GM23338 (cell line): ENCODE measurements at regions not wholly inside any gene's neighbourhood (a gene's known extent, or its start where the extent isn't known, plus 50 kb on each side); places are given as distances from the start of the nearest gene placed in this dataset.

Experiments
- ATAC-seq: fragments of 200-7000 bp; cut with Tn5 transposase; 3 replicates; pipeline ENCODE4 v1.9.1; 2020
- DNase-seq: peaks from one replicate; pipeline ENCODE4 v3.0.0-alpha.2; 2015; ENCODE audit warnings: low spot score
- H2AFZ ChIP-seq: fragments of 200-600 bp; sonication (generic); 2 replicates; pipeline ENCODE4 v1.8.0; 2016; ENCODE audit warnings: antibody characterized with exemption, mild to moderate bottlenecking, moderate library complexity
- H3F3A ChIP-seq: fragments of 200-600 bp; sonication (generic); replicated peaks from 2 replicates; pipeline ENCODE4 v1.8.0; 2017; ENCODE audit warnings: antibody characterized with exemption, mixed run types, low read depth
- H3K27ac ChIP-seq: fragments of 200-600 bp; sonication (generic); 2 replicates; pipeline ENCODE4 v1.6.1; 2016; ENCODE audit warnings: low read depth
- H3K27me3 ChIP-seq: fragments of 200-600 bp; sonication (generic); 2 replicates; pipeline ENCODE4 v1.8.0; 2016; ENCODE audit warnings: mild to moderate bottlenecking, mixed run types, moderate library complexity; ENCODE audit not compliant: insufficient read depth
- H3K36me3 ChIP-seq: fragments of 200-600 bp; sonication (generic); 2 replicates; pipeline ENCODE4 v1.8.0; 2016; ENCODE audit warnings: mild to moderate bottlenecking; ENCODE audit not compliant: insufficient read depth
- H3K4me1 ChIP-seq: fragments of 200-600 bp; sonication (generic); 2 replicates; pipeline ENCODE4 v1.8.0; 2016; ENCODE audit warnings: mild to moderate bottlenecking, moderate library complexity; ENCODE audit not compliant: insufficient read depth
- H3K4me2 ChIP-seq: fragments of 200-600 bp; sonication (generic); 2 replicates; pipeline ENCODE4 v1.7.1; 2017; ENCODE audit warnings: mixed run types
- H3K4me3 ChIP-seq: fragments of 200-600 bp; sonication (generic); 2 replicates; pipeline ENCODE4 v1.6.1; 2016; ENCODE audit warnings: mixed run types
- H3K79me2 ChIP-seq: fragments of 200-600 bp; sonication (generic); replicated peaks from 2 replicates; pipeline ENCODE4 v1.8.0; 2017; ENCODE audit warnings: mild to moderate bottlenecking; ENCODE audit not compliant: insufficient read depth
- H3K9me2 ChIP-seq: fragments of 200-600 bp; sonication (generic); 2 replicates; pipeline ENCODE4 v1.8.0; 2017; ENCODE audit not compliant: insufficient read depth
- H4K20me1 ChIP-seq: fragments of 200-600 bp; sonication (generic); replicated peaks from 2 replicates; pipeline ENCODE4 v1.8.0; 2017; ENCODE audit warnings: mild to moderate bottlenecking; ENCODE audit not compliant: insufficient read depth
- H3K27ac Mint-ChIP-seq: 2 replicates; pipeline ENCODE4 v1.8.0; 2020; ENCODE audit warnings: inconsistent platforms, mild to moderate bottlenecking, moderate library complexity, mixed read lengths
- H3K27me3 Mint-ChIP-seq: 3 replicates; pipeline ENCODE4 v1.8.0; 2022; ENCODE audit warnings: low read depth, mild to moderate bottlenecking, moderate library complexity, mixed read lengths, inconsistent platforms; ENCODE audit not compliant: insufficient read depth, poor library complexity
- H3K36me3 Mint-ChIP-seq: 3 replicates; pipeline ENCODE4 v1.8.0; 2021; ENCODE audit warnings: low read depth, mild to moderate bottlenecking, inconsistent platforms, moderate library complexity, mixed read lengths
- H3K4me1 Mint-ChIP-seq: 3 replicates; pipeline ENCODE4 v1.8.0; 2020; ENCODE audit warnings: mild to moderate bottlenecking, inconsistent platforms, mixed read lengths
- H3K4me3 Mint-ChIP-seq: 3 replicates; pipeline ENCODE4 v1.8.0; 2021; ENCODE audit warnings: moderate library complexity, mild to moderate bottlenecking, inconsistent platforms, mixed read lengths
- H3K9me3 Mint-ChIP-seq: 3 replicates; pipeline ENCODE4 v1.8.0; 2020; ENCODE audit warnings: moderate library complexity, mild to moderate bottlenecking, inconsistent platforms, mixed read lengths
- EZH2 ChIP-seq: fragments of 200-600 bp; sonication (generic); IDR thresholded peaks from one replicate; pipeline ENCODE4 v1.8.0; 2017; ENCODE audit warnings: antibody characterized with exemption, mild to moderate bottlenecking, low read depth; ENCODE audit not compliant: unreplicated experiment
- EZH2phosphoT487 ChIP-seq: fragments of 200-600 bp; sonication (generic); IDR thresholded peaks from one replicate; pipeline ENCODE4 v1.8.1; 2018; ENCODE audit warnings: antibody characterized with exemption; ENCODE audit not compliant: unreplicated experiment
- JUNB ChIP-seq: IDR thresholded peaks from one replicate; pipeline ENCODE4 v1.6.1; 2016; ENCODE audit warnings: antibody characterized with exemption; ENCODE audit not compliant: unreplicated experiment
- NANOG ChIP-seq: IDR thresholded peaks from 2 replicates; pipeline ENCODE4 v1.6.1; 2016; ENCODE audit warnings: antibody characterized with exemption, borderline replicate concordance
- POLR2AphosphoS5 ChIP-seq: IDR thresholded peaks from 2 replicates; pipeline ENCODE4 v1.6.1; 2016; ENCODE audit warnings: antibody characterized with exemption, low read depth
- STAT1 ChIP-seq: IDR thresholded peaks from one replicate; pipeline ENCODE4 v1.6.1; 2016; ENCODE audit warnings: antibody characterized with exemption; ENCODE audit not compliant: unreplicated experiment
- ZNF114 ChIP-seq: fragments of 250-450 bp; sonication (Bioruptor Pico); IDR thresholded peaks from 2 replicates; pipeline ENCODE4 v1.5.0; 2020; ENCODE audit warnings: mild to moderate bottlenecking, moderate library complexity
- ZNF331 ChIP-seq: fragments of 250-450 bp; sonication (Bioruptor Pico); IDR thresholded peaks from 2 replicates; pipeline ENCODE4 v1.5.0; 2020; ENCODE audit warnings: low read depth, mild to moderate bottlenecking, moderate library complexity
- ZNF462 ChIP-seq: fragments of 250-450 bp; sonication (Bioruptor Pico); IDR thresholded peaks from 2 replicates; pipeline ENCODE4 v1.5.0; 2020; ENCODE audit warnings: mild to moderate bottlenecking, moderate library complexity
- TF ChIP-seq, protein P1 (sequence below): IDR thresholded peaks from one replicate; pipeline ENCODE4 v1.6.1; 2018; ENCODE audit warnings: antibody characterized with exemption; ENCODE audit not compliant: unreplicated experiment
- TF ChIP-seq, protein P2 (sequence below), 2 experiments: fragments of 200-600 bp in 1 of 2; sonication (generic) in 1 of 2; conservative IDR thresholded peaks; 2 replicates each; pipeline versions ENCODE4 v1.5.1 to v1.6.1; 2016 to 2017; ENCODE audit warnings: antibody characterized with exemption in 2 of 2, low read depth in 2 of 2, mild to moderate bottlenecking in 2 of 2, moderate library complexity in 1 of 2

DNA sequence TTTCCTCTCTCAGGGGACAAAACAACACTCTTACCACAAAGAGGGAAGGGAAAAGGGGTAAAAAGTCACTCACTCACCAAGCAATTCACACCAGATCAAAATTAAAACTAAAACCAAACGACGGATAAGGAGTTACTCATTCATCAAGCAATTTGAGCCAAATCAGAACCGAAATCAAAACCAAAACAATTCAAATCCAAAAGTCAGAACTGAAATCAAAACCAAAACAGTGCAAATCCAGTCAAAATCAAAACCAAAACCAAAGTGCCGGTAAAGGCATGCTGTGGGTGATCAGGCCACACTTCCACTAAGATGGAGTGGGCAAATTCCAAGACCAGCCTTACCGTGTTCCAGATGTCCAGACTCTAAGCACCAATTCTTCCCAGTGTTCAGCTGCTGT lies 717.9 kb downstream of the AMY1C start (continued):
- TF ChIP-seq, protein P1, sequence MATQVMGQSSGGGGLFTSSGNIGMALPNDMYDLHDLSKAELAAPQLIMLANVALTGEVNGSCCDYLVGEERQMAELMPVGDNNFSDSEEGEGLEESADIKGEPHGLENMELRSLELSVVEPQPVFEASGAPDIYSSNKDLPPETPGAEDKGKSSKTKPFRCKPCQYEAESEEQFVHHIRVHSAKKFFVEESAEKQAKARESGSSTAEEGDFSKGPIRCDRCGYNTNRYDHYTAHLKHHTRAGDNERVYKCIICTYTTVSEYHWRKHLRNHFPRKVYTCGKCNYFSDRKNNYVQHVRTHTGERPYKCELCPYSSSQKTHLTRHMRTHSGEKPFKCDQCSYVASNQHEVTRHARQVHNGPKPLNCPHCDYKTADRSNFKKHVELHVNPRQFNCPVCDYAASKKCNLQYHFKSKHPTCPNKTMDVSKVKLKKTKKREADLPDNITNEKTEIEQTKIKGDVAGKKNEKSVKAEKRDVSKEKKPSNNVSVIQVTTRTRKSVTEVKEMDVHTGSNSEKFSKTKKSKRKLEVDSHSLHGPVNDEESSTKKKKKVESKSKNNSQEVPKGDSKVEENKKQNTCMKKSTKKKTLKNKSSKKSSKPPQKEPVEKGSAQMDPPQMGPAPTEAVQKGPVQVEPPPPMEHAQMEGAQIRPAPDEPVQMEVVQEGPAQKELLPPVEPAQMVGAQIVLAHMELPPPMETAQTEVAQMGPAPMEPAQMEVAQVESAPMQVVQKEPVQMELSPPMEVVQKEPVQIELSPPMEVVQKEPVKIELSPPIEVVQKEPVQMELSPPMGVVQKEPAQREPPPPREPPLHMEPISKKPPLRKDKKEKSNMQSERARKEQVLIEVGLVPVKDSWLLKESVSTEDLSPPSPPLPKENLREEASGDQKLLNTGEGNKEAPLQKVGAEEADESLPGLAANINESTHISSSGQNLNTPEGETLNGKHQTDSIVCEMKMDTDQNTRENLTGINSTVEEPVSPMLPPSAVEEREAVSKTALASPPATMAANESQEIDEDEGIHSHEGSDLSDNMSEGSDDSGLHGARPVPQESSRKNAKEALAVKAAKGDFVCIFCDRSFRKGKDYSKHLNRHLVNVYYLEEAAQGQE = no peak
- no peak for TF ChIP-seq EZH2phosphoT487
- TF ChIP-seq ZNF114 (CRISPR knock-in tag) = no peak
- no peak for TF ChIP-seq STAT1

GRCh38 chr1:104468282-104468681 lies 718.6 kb downstream of the AMY1C start:
- Histone ChIP-seq H3K9me2 (no peaks in the 10 kb centered on the region), H3K36me3 (no peaks in the 10 kb centered on the region), H2AFZ (no peak overlapping the region), H3K4me3 (no peak overlapping the region), H3K4me2 (no peak overlapping the region), H3K4me1 (no peaks in the 10 kb centered on the region), H3K27me3 (no peaks in the 10 kb centered on the region), H3K27ac (no peak overlapping the region), H3F3A (no peaks in the 10 kb centered on the region), H3K79me2 (no peaks in the 10 kb centered on the region), H4K20me1 (no peaks in the 10 kb centered on the region)
- no peak for DNase-seq
- Mint-ChIP-seq H3K4me3 (no peak overlapping the region), H3K27me3 (peaks cover 3% of the 10 kb centered on the region), H3K36me3 (no peaks in the 10 kb centered on the region; the same call in 2 of the 3 replicates), H3K27ac (no peak overlapping the region), H3K4me1 (peaks cover 3% of the 10 kb centered on the region; the same call in 1 of the 3 replicates), H3K9me3 (peaks cover 23% of the 10 kb centered on the region)
- no peak for ATAC-seq
- TF ChIP-seq JUNB (no peak), NANOG (no peak), EZH2phosphoT487 (no peak), EZH2 (no peak), ZNF331 (CRISPR knock-in tag) (no peak), STAT1 (no peak), POLR2AphosphoS5 (no peak), ZNF462 (CRISPR knock-in tag) (no peak)
- TF ChIP-seq, protein P1 = no peak
- TF ChIP-seq, protein P2, sequence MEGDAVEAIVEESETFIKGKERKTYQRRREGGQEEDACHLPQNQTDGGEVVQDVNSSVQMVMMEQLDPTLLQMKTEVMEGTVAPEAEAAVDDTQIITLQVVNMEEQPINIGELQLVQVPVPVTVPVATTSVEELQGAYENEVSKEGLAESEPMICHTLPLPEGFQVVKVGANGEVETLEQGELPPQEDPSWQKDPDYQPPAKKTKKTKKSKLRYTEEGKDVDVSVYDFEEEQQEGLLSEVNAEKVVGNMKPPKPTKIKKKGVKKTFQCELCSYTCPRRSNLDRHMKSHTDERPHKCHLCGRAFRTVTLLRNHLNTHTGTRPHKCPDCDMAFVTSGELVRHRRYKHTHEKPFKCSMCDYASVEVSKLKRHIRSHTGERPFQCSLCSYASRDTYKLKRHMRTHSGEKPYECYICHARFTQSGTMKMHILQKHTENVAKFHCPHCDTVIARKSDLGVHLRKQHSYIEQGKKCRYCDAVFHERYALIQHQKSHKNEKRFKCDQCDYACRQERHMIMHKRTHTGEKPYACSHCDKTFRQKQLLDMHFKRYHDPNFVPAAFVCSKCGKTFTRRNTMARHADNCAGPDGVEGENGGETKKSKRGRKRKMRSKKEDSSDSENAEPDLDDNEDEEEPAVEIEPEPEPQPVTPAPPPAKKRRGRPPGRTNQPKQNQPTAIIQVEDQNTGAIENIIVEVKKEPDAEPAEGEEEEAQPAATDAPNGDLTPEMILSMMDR (conservative IDR thresholded peaks at IDR 0.05; ENCODE audit: low read depth in 2 of 2) = no peak
